Gastrocnemius medialis (tissue), 4 donors: ENCODE measurements at regions not wholly inside any gene's neighbourhood (a gene's known extent, or its start where the extent isn't known, plus 50 kb on each side); places are given as distances from the start of the nearest gene placed in this dataset.

ENCODE experiments used
- ATAC-seq, 2 donors: fragments of 150-250 bp; one replicate each; pipeline ENCODE4 v1.9.1; 2016
- DNase-seq, 2 donors: peaks; one replicate each; pipeline ENCODE4 v3.0.0-alpha.2; 2019
- H3K27ac ChIP-seq, 4 donors: fragments of 200-600 bp; sonication (generic); 1 replicate in 1 of 4; 2 replicates in 3 of 4; pipeline ENCODE4 v1.5.1; 2016 to 2018; ENCODE audit warnings: mild to moderate bottlenecking in 2 of 4, moderate library complexity in 1 of 4
- H3K27me3 ChIP-seq, 3 donors: fragments of 200-600 bp; sonication (generic) in 2 of 3; 1 replicate in 1 of 3; 2 replicates in 2 of 3; pipeline versions ENCODE4 v1.5.1 to v1.6.0; 2016 to 2019; ENCODE audit warnings: mild to moderate bottlenecking in 1 of 3, moderate library complexity in 1 of 3
- H3K36me3 ChIP-seq, 2 donors: fragments of 200-600 bp; sonication (generic) in 1 of 2; one replicate each; pipeline ENCODE4 v1.5.1; 2017 to 2018
- H3K4me1 ChIP-seq, 2 donors: fragments of 200-600 bp; sonication (generic) in 1 of 2; one replicate each; pipeline ENCODE4 v1.5.1; 2016 to 2017; ENCODE audit warnings: mild to moderate bottlenecking in 2 of 2
- H3K4me3 ChIP-seq, 4 donors: fragments of 200-600 bp; sonication (generic) in 3 of 4; 1 replicate in 1 of 4; 2 replicates in 3 of 4; pipeline ENCODE4 v1.5.1; 2016 to 2019; ENCODE audit warnings: mild to moderate bottlenecking in 2 of 4
- H3K9me3 ChIP-seq, 3 donors: fragments of 200-600 bp; sonication (generic) in 2 of 3; 1 replicate in 1 of 3; 2 replicates in 2 of 3; pipeline ENCODE4 v1.5.1; 2016 to 2019
- CTCF ChIP-seq, 5 experiments: fragments of 450-650 bp in 3 of 5; fragments of 200-600 bp in 2 of 5; sonication (generic) in 2 of 5; IDR thresholded peaks in 4 of 5; conservative IDR thresholded peaks in 1 of 5; 1 replicate in 4 of 5; 2 replicates in 1 of 5; pipeline ENCODE4 v1.5.1; 2016 to 2019; ENCODE audit warnings: antibody characterized with exemption in 5 of 5, mild to moderate bottlenecking in 3 of 5, moderate library complexity in 3 of 5
- POLR2A ChIP-seq, 2 donors: fragments of 450-650 bp; IDR thresholded peaks; one replicate each; pipeline ENCODE4 v1.6.1; 2017; ENCODE audit warnings: antibody characterized with exemption in 2 of 2, mild to moderate bottlenecking in 2 of 2, moderate library complexity in 2 of 2
- in situ Hi-C, 4 donors: fragments of 200-750 bp; cut with MboI; loops; one replicate each; pipeline versions ENCODE4 v1.15.0 to v1.8.0; 2017; ENCODE audit warnings: low sequenced_read_pairs in 4 of 4
- intact Hi-C: fragments of 100-400 bp; cut with DNase I; formaldehyde crosslinking; loops from one replicate; pipeline ENCODE4 v1.15.1; 2023; ENCODE audit warnings: low total_unique reads

DNA sequence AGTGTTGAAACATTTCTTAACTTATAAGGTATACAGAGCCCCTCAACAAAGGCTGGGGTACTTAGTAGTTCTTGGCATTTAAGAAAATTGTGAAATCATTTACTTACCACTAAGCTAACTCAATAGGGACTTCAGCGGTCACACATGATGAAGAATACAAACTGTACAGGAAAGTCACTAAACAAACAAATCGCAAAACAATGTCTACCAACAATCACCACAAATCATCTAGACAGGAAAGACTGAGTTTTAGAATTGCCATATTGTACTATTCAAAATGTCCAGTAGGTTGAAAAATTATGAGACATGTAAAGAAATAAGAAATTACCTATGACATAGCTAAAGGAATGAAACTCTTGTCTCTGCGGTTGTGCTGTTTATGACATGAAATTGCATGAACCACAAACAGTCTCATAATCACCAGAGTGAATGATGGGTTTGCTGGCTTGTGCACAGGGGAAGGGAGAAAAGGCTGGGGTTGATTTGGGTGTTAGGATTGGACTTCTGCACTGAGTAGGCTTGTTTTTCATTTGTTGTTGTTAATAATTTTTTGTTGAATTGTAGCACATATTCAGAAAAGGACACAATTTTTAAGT is 441.1 kb upstream of the MON1B start:
- no peaks in the 10 kb centered on the region for H3K36me3 ChIP-seq
- intact Hi-C loops (no loop called here), in situ Hi-C loops (no loop called here)
- no peaks in the 10 kb centered on the region for H3K27me3 ChIP-seq
- ATAC-seq, result no peak
- no peak overlapping the region for H3K27ac ChIP-seq
- TF ChIP-seq POLR2A (IDR thresholded peaks at IDR 0.05), result no peak
- no peak for TF ChIP-seq CTCF (IDR thresholded peaks at IDR 0.05 in 4 of 5, conservative IDR thresholded peaks at IDR 0.05 in 1 of 5)
- H3K4me1 ChIP-seq, result no peaks in the 10 kb centered on the region
- DNase-seq, result no peak
- H3K9me3 ChIP-seq, result no peaks in the 10 kb centered on the region
- H3K4me3 ChIP-seq, result no peak overlapping the region

- H3K27me3 ChIP-seq, result no peaks in the 10 kb centered on the region
- in situ Hi-C loops (no loop called here), intact Hi-C loops (no loop called here)
- no peak overlapping the region for H3K4me3 ChIP-seq
- TF ChIP-seq CTCF (IDR thresholded peaks at IDR 0.05 in 4 of 5, conservative IDR thresholded peaks at IDR 0.05 in 1 of 5) (no peak), POLR2A (IDR thresholded peaks at IDR 0.05) (no peak)
- ATAC-seq, result no peak
- no peaks in the 10 kb centered on the region for H3K9me3 ChIP-seq
- no peak overlapping the region for H3K27ac ChIP-seq
- no peaks in the 10 kb centered on the region for H3K36me3 ChIP-seq
- H3K4me1 ChIP-seq, result no peaks in the 10 kb centered on the region
- DNase-seq, result no peak
Observed at GRCh38 chr16:76755496-76755895, 435.5 kb upstream of the MON1B start.

DNA sequence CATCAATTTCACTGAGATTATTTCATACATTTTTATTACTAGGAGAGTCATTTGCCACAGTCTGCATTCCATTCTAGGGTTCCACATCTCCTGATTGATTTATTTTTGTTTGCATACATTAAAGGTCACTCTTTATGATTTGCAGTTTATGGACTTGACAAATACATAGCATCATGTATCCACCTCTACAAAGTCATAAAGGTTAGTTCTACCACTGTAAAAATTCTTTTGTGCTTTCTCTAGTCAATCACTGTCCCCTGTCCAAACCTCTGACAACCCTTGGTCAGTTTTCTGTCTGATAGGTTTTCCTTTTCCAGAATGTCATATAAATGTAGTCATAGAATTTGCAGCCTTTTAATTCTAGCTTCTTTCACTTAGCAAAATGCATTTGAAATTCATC is 434.6 kb upstream of the MON1B start:
- in situ Hi-C loops, result no loop called here

DNA sequence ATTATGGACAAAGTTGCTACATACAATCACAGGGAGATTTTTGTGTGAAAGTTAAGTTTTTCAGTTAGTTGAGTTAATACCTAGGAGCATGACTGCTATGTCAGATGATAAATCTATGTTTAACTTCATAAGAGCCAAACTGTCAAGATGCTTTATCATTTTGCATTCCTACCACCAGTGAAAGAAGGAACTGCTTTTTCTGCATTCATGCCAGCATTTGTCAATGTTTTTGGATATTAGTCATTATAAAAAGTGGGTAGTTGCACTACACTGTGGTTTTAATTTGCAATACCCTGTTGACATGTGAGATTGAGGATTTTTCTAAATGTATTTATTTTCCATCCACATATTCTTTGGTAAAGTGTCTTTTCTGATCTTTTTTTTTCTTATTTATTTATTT is 434.0 kb upstream of the MON1B start:
- Histone ChIP-seq H3K4me3 (no peak overlapping the region), H3K36me3 (no peaks in the 10 kb centered on the region), H3K27ac (no peak overlapping the region), H3K4me1 (no peaks in the 10 kb centered on the region), H3K27me3 (no peaks in the 10 kb centered on the region), H3K9me3 (no peaks in the 10 kb centered on the region)
- in situ Hi-C loops, result no loop called here
- intact Hi-C loops, result no loop called here
- ATAC-seq (no peak), DNase-seq (no peak)
- TF ChIP-seq POLR2A (IDR thresholded peaks at IDR 0.05), result no peak
- TF ChIP-seq CTCF (IDR thresholded peaks at IDR 0.05 in 4 of 5, conservative IDR thresholded peaks at IDR 0.05 in 1 of 5), result no peak

More for the DNA sequence above, 434.6 kb upstream of the MON1B start:
- Histone ChIP-seq H3K36me3 (no peaks in the 10 kb centered on the region), H3K4me3 (no peak overlapping the region), H3K4me1 (no peaks in the 10 kb centered on the region), H3K9me3 (no peaks in the 10 kb centered on the region), H3K27ac (no peak overlapping the region), H3K27me3 (no peaks in the 10 kb centered on the region)
- DNase-seq, result no peak
- TF ChIP-seq CTCF (IDR thresholded peaks at IDR 0.05 in 4 of 5, conservative IDR thresholded peaks at IDR 0.05 in 1 of 5), result no peak
- TF ChIP-seq POLR2A (IDR thresholded peaks at IDR 0.05), result no peak
- intact Hi-C loops, result no loop called here
- ATAC-seq, result no peak

- TF ChIP-seq POLR2A (IDR thresholded peaks at IDR 0.05), result no peak
- no peaks in the 10 kb centered on the region for H3K36me3 ChIP-seq
- H3K4me3 ChIP-seq, result no peak overlapping the region
- intact Hi-C loops, result no loop called here
- in situ Hi-C loops, result no loop called here
- H3K27ac ChIP-seq, result no peak overlapping the region
- H3K9me3 ChIP-seq, result no peaks in the 10 kb centered on the region
- H3K4me1 ChIP-seq, result no peaks in the 10 kb centered on the region
- no peaks in the 10 kb centered on the region for H3K27me3 ChIP-seq
- ATAC-seq (no peak), DNase-seq (no peak)
Observed at GRCh38 chr16:76766538-76766937, 424.5 kb upstream of the MON1B start.
